GM12873 (cell line): ENCODE measurements at regions not wholly inside any gene's neighbourhood (a gene's known extent, or its start where the extent isn't known, plus 50 kb on each side); places are given as distances from the start of the nearest gene placed in this dataset.

Experiments used
- CTCF ChIP-seq: IDR thresholded peaks from 2 replicates; pipeline ENCODE4 v1.5.1; 2012; ENCODE audit warnings: low read depth, mild to moderate bottlenecking, moderate library complexity, low read length, control low read depth; ENCODE audit not compliant: insufficient read depth; ENCODE audit errors: missing control alignments

GRCh38 chr5:173672166-173672565 is 55.7 kb upstream of the BOD1 start:
- no peak for TF ChIP-seq CTCF

GRCh38 chr5:173672891-173673290 is 56.4 kb upstream of the BOD1 start:
- no peak for TF ChIP-seq CTCF

- TF ChIP-seq CTCF: no peak
Observed at GRCh38 chr5:173673295-173674101, 57.0 kb upstream of the BOD1 start.

GRCh38 chr5:173675287-173675996 is 59.0 kb upstream of the BOD1 start:
- TF ChIP-seq CTCF: no peak

GRCh38 chr5:173676375-173676774 is 59.9 kb upstream of the BOD1 start:
- no peak for TF ChIP-seq CTCF

- no peak for TF ChIP-seq CTCF
Observed at GRCh38 chr5:173677125-173677672, 60.7 kb upstream of the BOD1 start.

- TF ChIP-seq CTCF: no peak
Observed at GRCh38 chr5:173679909-173680630, 63.6 kb upstream of the BOD1 start.
